ENCODE measurements at regions not wholly inside any gene's neighbourhood (a gene's known extent, or its start where the extent isn't known, plus 50 kb on each side); places are given as distances from the start of the nearest gene placed in this dataset.

DNA sequence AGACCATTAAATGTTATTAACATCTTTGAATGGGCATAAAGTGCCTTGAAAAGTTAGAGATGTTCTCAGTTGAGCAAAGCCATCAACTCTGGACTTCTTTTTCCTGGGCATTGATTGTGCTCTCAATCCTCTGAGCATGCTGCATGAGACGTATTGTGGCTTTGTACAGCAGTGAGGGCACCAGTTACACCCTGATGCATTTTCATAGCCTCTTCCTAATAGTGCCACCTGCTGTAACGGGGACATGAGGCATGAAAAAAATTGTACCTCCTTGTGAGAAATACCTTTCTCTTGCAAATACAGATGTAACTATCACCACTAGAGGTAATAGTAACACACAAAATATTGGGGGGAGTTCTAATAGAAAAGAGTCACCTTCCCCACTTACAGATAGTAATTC, 697.5 kb downstream of the TMEM182 start:
- DNase-seq (no peak), ATAC-seq (ENCODE audit: poor library complexity) (no peak)
- ChIA-PET POLR2A (no interaction called here), CTCF (no interaction called here)
- intact Hi-C loops (cut with DNase I, micrococcal nuclease) = no loop called here
- no peak overlapping the region for H3K27ac ChIP-seq (ENCODE audit: low read depth in 1 of 2, low read length in 2 of 2)
- no peak overlapping the region for H3K4me3 Mint-ChIP-seq
- H3K9me3 ChIP-seq (ENCODE audit: control insufficient read depth in 1 of 2, insufficient read depth in 1 of 2, low read length in 2 of 2) = peaks cover 0 to 7% of the 10 kb centered on the region in 2 experiments
- no peak overlapping the region for H3K4me3 ChIP-seq (ENCODE audit: low read length)
- no peaks in the 10 kb centered on the region for H3K4me1 ChIP-seq (ENCODE audit: insufficient read depth, low read length)
- H3K27me3 ChIP-seq (ENCODE audit: control insufficient read depth in 1 of 2, insufficient read depth in 2 of 2, low read length in 2 of 2) = no peaks in the 10 kb centered on the region
- no peaks in the 10 kb centered on the region for H3K4me1 Mint-ChIP-seq (ENCODE audit: low read depth)
- no peaks in the 10 kb centered on the region for H3K27me3 Mint-ChIP-seq
- H3K9me3 Mint-ChIP-seq = peaks cover 2% of the 10 kb centered on the region
- TF ChIP-seq, protein P1, sequence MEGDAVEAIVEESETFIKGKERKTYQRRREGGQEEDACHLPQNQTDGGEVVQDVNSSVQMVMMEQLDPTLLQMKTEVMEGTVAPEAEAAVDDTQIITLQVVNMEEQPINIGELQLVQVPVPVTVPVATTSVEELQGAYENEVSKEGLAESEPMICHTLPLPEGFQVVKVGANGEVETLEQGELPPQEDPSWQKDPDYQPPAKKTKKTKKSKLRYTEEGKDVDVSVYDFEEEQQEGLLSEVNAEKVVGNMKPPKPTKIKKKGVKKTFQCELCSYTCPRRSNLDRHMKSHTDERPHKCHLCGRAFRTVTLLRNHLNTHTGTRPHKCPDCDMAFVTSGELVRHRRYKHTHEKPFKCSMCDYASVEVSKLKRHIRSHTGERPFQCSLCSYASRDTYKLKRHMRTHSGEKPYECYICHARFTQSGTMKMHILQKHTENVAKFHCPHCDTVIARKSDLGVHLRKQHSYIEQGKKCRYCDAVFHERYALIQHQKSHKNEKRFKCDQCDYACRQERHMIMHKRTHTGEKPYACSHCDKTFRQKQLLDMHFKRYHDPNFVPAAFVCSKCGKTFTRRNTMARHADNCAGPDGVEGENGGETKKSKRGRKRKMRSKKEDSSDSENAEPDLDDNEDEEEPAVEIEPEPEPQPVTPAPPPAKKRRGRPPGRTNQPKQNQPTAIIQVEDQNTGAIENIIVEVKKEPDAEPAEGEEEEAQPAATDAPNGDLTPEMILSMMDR (IDR thresholded peaks at IDR 0.05) = no peak
- H3K27ac Mint-ChIP-seq = no peak overlapping the region
- H3K36me3 ChIP-seq (ENCODE audit: insufficient read depth, low read length) = no peaks in the 10 kb centered on the region
- H3K36me3 Mint-ChIP-seq (ENCODE audit: low read depth) = no peaks in the 10 kb centered on the region

DNA sequence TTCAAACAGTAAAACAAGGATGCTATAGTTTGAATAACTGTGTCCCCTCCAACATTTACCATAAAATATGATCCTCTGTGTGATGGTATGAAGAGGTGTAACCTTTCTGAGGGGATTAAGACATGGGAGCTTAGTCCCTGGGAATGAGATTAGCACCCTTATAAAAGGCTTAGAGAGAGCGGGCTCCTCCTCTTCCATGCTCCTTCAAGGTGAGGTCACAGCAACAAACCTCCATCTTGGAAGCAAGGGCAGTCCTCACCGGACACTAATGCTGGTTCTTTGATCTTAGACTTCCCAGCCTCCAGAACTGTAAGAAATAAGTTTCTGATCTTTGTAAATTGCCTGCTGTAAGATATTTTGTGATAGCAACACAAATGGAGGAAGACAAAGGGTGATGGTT, 700.3 kb downstream of the TMEM182 start:
- Histone ChIP-seq H3K27me3 (ENCODE audit: control insufficient read depth in 1 of 2, insufficient read depth in 2 of 2, low read length in 2 of 2) (no peaks in the 10 kb centered on the region), H3K27ac (ENCODE audit: low read depth in 1 of 2, low read length in 2 of 2) (no peak overlapping the region), H3K4me3 (ENCODE audit: low read length) (no peak overlapping the region), H3K9me3 (ENCODE audit: control insufficient read depth in 1 of 2, insufficient read depth in 1 of 2, low read length in 2 of 2) (peaks cover 5 to 12% of the 10 kb centered on the region in 2 experiments), H3K4me1 (ENCODE audit: insufficient read depth, low read length) (no peaks in the 10 kb centered on the region), H3K36me3 (ENCODE audit: insufficient read depth, low read length) (no peaks in the 10 kb centered on the region)
- CTCF ChIA-PET = no interaction called here
- peaks cover 4% of the 10 kb centered on the region for H3K9me3 Mint-ChIP-seq
- no peaks in the 10 kb centered on the region for H3K36me3 Mint-ChIP-seq (ENCODE audit: low read depth)
- ATAC-seq (ENCODE audit: poor library complexity) = no peak
- no peak for DNase-seq
- no peak overlapping the region for H3K4me3 Mint-ChIP-seq
- H3K27ac Mint-ChIP-seq = no peak overlapping the region
- no peaks in the 10 kb centered on the region for H3K27me3 Mint-ChIP-seq
- H3K4me1 Mint-ChIP-seq (ENCODE audit: low read depth) = no peaks in the 10 kb centered on the region
- POLR2A ChIA-PET = no interaction called here
- intact Hi-C loops (cut with DNase I, micrococcal nuclease) = no loop called here
- TF ChIP-seq, protein P1 (IDR thresholded peaks at IDR 0.05) = no peak

DNA sequence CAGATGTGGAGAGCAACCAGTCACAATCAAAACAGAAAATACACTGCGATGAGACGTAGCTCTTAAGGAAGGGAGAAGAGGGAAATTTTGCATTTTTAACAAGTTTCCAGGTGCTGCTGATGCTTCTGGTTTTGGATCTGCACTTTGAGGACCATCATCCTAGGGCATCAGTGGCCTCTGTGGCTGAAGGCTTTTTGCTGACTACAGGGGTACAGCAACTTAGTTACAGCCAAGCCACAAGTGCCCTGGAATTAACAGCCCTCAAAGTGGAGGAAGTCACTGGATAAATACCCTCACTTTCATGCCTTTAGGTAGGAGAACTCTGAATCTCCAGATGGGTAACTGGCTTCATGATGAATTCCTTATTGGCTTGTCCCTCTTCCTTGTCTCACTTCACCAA, 700.9 kb downstream of the TMEM182 start:
- no peaks in the 10 kb centered on the region for H3K27me3 Mint-ChIP-seq
- CTCF ChIA-PET = no interaction called here
- ATAC-seq (ENCODE audit: poor library complexity) (no peak), DNase-seq (no peak)
- no peak overlapping the region for H3K27ac ChIP-seq (ENCODE audit: low read depth in 1 of 2, low read length in 2 of 2)
- POLR2A ChIA-PET = no interaction called here
- no peaks in the 10 kb centered on the region for H3K27me3 ChIP-seq (ENCODE audit: control insufficient read depth in 1 of 2, insufficient read depth in 2 of 2, low read length in 2 of 2)
- peaks cover 5 to 16% of the 10 kb centered on the region in 2 experiments for H3K9me3 ChIP-seq (ENCODE audit: control insufficient read depth in 1 of 2, insufficient read depth in 1 of 2, low read length in 2 of 2)
- H3K4me1 ChIP-seq (ENCODE audit: insufficient read depth, low read length) = no peaks in the 10 kb centered on the region
- H3K4me3 ChIP-seq (ENCODE audit: low read length) = no peak overlapping the region
- H3K36me3 ChIP-seq (ENCODE audit: insufficient read depth, low read length) = no peaks in the 10 kb centered on the region
- peaks cover 4% of the 10 kb centered on the region for H3K9me3 Mint-ChIP-seq
- no peak overlapping the region for H3K4me3 Mint-ChIP-seq
- TF ChIP-seq, protein P1 (IDR thresholded peaks at IDR 0.05) = no peak
- H3K36me3 Mint-ChIP-seq (ENCODE audit: low read depth) = no peaks in the 10 kb centered on the region
- intact Hi-C loops (cut with DNase I, micrococcal nuclease) = no loop called here
- no peaks in the 10 kb centered on the region for H3K4me1 Mint-ChIP-seq (ENCODE audit: low read depth)
- H3K27ac Mint-ChIP-seq = no peak overlapping the region

Data from CD4-positive, alpha-beta T cell (primary cell).